ENCODE measurements at regions not wholly inside any gene's neighbourhood (a gene's known extent, or its start where the extent isn't known, plus 50 kb on each side); places are given as distances from the start of the nearest gene placed in this dataset.

DNA sequence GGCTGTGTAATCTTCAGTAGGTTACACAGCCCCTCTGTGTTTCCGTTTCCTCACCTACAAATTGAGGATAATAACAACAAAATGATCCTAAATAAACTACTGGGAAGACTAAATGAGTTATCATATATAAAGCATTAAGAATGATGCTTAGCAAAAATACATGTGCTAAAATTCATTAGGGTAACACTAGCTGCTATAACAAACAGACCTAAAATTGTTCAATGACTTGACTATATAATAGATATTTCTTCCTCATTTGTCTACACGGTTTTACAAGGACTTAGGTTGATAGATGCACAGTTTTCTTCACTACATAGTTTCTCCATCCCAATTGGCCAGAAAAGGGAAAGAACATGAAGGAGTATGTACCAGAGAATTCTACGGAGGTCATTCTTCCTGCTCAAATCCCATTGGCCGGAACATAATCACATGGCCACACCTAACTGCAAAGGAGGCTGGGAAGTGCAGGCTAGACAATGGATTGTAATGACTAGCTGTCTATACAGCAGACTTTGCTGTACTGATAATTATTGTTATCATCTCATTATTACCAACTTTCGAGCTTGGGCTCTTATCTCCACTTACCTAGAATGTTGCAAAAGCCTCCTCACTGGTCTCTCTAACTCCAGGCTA lies 223.5 kb upstream of the NUDT4 start:
- Histone ChIP-seq H3K4me1 (peaks cover 10% of the 10 kb centered on the region), H3K27ac (peak overlapping the region; percentile 0), H3K9me3 (no peaks in the 10 kb centered on the region), H3K4me3 (no peak overlapping the region), H3K36me3 (no peaks in the 10 kb centered on the region), H3K9ac (ENCODE audit: low read depth in 2 of 2, low read length in 2 of 2) (peak overlapping the region in 1 of 2 donors; percentile 57), H3K27me3 (no peaks in the 10 kb centered on the region)
- DNase-seq = no peak
- TF ChIP-seq, protein P1, sequence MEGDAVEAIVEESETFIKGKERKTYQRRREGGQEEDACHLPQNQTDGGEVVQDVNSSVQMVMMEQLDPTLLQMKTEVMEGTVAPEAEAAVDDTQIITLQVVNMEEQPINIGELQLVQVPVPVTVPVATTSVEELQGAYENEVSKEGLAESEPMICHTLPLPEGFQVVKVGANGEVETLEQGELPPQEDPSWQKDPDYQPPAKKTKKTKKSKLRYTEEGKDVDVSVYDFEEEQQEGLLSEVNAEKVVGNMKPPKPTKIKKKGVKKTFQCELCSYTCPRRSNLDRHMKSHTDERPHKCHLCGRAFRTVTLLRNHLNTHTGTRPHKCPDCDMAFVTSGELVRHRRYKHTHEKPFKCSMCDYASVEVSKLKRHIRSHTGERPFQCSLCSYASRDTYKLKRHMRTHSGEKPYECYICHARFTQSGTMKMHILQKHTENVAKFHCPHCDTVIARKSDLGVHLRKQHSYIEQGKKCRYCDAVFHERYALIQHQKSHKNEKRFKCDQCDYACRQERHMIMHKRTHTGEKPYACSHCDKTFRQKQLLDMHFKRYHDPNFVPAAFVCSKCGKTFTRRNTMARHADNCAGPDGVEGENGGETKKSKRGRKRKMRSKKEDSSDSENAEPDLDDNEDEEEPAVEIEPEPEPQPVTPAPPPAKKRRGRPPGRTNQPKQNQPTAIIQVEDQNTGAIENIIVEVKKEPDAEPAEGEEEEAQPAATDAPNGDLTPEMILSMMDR (IDR thresholded peaks at IDR 0.05) = no peak
- intact Hi-C loops (cut with DNase I) = no loop called here

DNA sequence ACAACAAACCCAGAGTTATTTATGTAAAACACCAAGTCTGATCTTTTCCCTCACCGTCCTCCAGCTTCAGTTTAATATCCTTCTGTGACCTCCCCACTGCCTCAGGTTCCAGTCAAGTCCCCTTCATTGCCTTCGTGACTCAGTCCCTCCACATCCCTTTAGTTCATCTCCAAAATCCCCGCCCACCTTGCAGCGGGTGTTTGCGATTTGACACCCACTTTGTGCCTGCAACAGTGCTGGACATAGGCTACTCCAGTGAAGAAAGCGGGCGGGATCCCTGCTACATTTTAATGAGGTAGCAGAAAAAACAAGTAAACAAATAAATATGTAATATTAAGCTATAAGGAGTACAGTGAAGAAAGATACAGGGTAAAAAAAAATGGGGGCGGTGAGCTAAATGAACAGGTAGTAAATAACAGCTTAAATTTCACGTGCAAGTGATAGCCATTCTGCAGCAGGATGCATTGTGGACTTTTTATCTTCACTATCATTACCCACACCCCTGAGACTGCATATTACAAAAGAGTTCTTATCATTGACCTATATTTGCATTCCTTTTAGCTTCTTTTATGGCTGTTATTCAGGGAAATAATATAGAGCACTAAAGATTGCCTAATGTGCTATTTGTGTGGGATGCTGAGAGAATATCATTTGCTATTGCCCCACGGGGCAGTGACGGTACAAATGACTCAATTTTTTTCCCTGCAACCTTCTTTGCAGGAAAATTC lies 222.8 kb upstream of the NUDT4 start:
- Histone ChIP-seq H3K27me3 (no peaks in the 10 kb centered on the region), H3K36me3 (no peaks in the 10 kb centered on the region), H3K9me3 (no peaks in the 10 kb centered on the region), H3K27ac (peak overlapping the region; percentile 0), H3K9ac (ENCODE audit: low read depth in 2 of 2, low read length in 2 of 2) (peak overlapping the region in 1 of 2 donors; percentile 57), H3K4me3 (no peak overlapping the region), H3K4me1 (peaks cover 10% of the 10 kb centered on the region)
- TF ChIP-seq, protein P1 (IDR thresholded peaks at IDR 0.05) = no peak
- DNase-seq = peak; percentile 37
- intact Hi-C loops (cut with DNase I) = no loop called here

GRCh38 chr12:93156086-93156716 lies 221.5 kb upstream of the NUDT4 start:
- Histone ChIP-seq H3K9ac (ENCODE audit: low read depth in 2 of 2, low read length in 2 of 2) (peak overlapping the region in 1 of 2 donors; percentile 32), H3K4me3 (no peak overlapping the region), H3K4me1 (peaks cover 10% of the 10 kb centered on the region), H3K36me3 (no peaks in the 10 kb centered on the region), H3K27ac (no peak overlapping the region), H3K27me3 (no peaks in the 10 kb centered on the region), H3K9me3 (no peaks in the 10 kb centered on the region)
- TF ChIP-seq, protein P1 (IDR thresholded peaks at IDR 0.05) = no peak
- intact Hi-C loops (cut with DNase I) = no loop called here
- peak; percentile 45 for DNase-seq

DNA sequence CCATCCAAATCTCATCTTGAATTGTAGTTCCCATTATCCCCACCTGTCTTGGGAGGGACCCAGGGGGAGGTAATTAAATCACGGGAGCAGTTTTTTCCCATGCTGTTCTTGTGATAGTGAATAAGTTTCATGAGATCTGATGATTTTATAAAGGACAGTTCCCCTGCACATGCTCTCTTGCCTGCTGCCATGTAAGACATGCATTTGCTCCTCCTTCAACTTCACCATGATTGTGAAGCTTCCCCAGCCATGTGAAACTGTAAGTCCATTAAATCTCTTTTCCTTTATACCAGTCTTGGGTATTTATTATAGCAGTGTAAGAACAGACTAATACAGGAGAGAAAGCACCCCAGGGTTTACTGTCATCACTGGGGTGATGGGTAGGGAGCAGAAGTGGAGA lies 220.4 kb upstream of the NUDT4 start:
- Histone ChIP-seq H3K4me1 (peaks cover 10% of the 10 kb centered on the region), H3K27ac (no peak overlapping the region), H3K4me3 (no peak overlapping the region), H3K9ac (ENCODE audit: low read depth in 2 of 2, low read length in 2 of 2) (no peak overlapping the region), H3K36me3 (no peaks in the 10 kb centered on the region), H3K9me3 (no peaks in the 10 kb centered on the region), H3K27me3 (no peaks in the 10 kb centered on the region)
- no peak for DNase-seq
- intact Hi-C loops (cut with DNase I) = no loop called here
- TF ChIP-seq, protein P1 (IDR thresholded peaks at IDR 0.05) = no peak

GRCh38 chr12:93158065-93158843 lies 219.5 kb upstream of the NUDT4 start:
- intact Hi-C loops (cut with DNase I) = no loop called here
- no peaks in the 10 kb centered on the region for H3K27me3 ChIP-seq
- peaks cover 10% of the 10 kb centered on the region for H3K4me1 ChIP-seq

More at GRCh38 chr12:93158065-93158843, 219.5 kb upstream of the NUDT4 start:
- Histone ChIP-seq H3K36me3 (no peaks in the 10 kb centered on the region), H3K27ac (no peak overlapping the region), H3K9ac (ENCODE audit: low read depth in 2 of 2, low read length in 2 of 2) (no peak overlapping the region), H3K9me3 (no peaks in the 10 kb centered on the region), H3K4me3 (no peak overlapping the region)
- TF ChIP-seq, protein P1 (IDR thresholded peaks at IDR 0.05) = no peak
- DNase-seq = no peak
